ENCODE measurements at regions not wholly inside any gene's neighbourhood (a gene's known extent, or its start where the extent isn't known, plus 50 kb on each side); places are given as distances from the start of the nearest gene placed in this dataset.

DNA sequence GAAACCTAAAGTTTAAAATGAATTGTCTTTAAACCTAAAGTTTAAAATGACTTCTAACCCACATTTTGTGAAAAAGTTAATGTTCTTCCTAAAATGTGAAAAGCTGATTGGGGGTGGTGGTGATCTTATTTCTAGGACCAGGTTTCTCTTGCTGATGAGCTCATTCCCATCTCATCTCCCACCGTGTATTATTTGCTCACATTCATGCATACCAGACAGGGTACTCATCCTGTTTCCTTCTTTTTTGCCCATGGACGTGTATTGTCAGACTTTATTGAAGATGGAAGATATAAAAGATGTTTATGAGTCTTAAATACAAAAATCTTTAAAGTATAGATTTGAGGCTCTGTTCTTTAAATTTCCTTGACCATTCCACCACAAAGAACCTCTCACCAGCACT lies 70.1 kb upstream of the MPHOSPH6 start:
- intact Hi-C loops (cut with micrococcal nuclease), result no loop called here
- no peak overlapping the region for H2AFZ ChIP-seq (ENCODE audit: insufficient read depth, low read depth, low read length, poor library complexity, severe bottlenecking)
- H4K20me1 ChIP-seq (ENCODE audit: insufficient read depth, low read length), result no peaks in the 10 kb centered on the region
- no CpG with 5 or more reads among the region's 2 CpGs for WGBS (ENCODE audit: insufficient coverage)
- peaks cover 4 to 13% (median 13%) of the 10 kb centered on the region in 3 donors for H3K27me3 Mint-ChIP-seq (ENCODE audit: low read depth in 3 of 3)
- no peak for DNase-seq
- H3K9ac ChIP-seq (ENCODE audit: insufficient read depth, low read length, poor library complexity, severe bottlenecking), result no peak overlapping the region
- peaks cover 11 to 21% (median 18%) of the 10 kb centered on the region in 7 donors for H3K9me3 Mint-ChIP-seq
- H3K9me3 ChIP-seq (replicated peaks in 1 of 2; ENCODE audit: control insufficient read depth in 1 of 2, insufficient read depth in 1 of 2, low read length in 2 of 2), result peaks cover 13 to 15% of the 10 kb centered on the region in 2 donors
- no peak overlapping the region for H3K4me3 Mint-ChIP-seq
- peaks cover 2 to 6% of the 10 kb centered on the region in 2 donors for H3K27me3 ChIP-seq (ENCODE audit: control insufficient read depth in 2 of 2, insufficient read depth in 2 of 2, low read length in 2 of 2)
- H3K36me3 Mint-ChIP-seq, result no peaks in the 10 kb centered on the region
- H3K4me1 Mint-ChIP-seq, result peaks cover 8% of the 10 kb centered on the region
- H3K4me1 ChIP-seq (ENCODE audit: control insufficient read depth in 1 of 2, insufficient read depth in 2 of 2, low read length in 2 of 2), result peaks cover 0 to 5% of the 10 kb centered on the region in 2 donors
- peak overlapping the region in 1 of 7 donors; percentile 5 for H3K27ac Mint-ChIP-seq
- H3K79me2 ChIP-seq (ENCODE audit: insufficient read depth, low read length), result no peaks in the 10 kb centered on the region
- TF ChIP-seq, protein P1, sequence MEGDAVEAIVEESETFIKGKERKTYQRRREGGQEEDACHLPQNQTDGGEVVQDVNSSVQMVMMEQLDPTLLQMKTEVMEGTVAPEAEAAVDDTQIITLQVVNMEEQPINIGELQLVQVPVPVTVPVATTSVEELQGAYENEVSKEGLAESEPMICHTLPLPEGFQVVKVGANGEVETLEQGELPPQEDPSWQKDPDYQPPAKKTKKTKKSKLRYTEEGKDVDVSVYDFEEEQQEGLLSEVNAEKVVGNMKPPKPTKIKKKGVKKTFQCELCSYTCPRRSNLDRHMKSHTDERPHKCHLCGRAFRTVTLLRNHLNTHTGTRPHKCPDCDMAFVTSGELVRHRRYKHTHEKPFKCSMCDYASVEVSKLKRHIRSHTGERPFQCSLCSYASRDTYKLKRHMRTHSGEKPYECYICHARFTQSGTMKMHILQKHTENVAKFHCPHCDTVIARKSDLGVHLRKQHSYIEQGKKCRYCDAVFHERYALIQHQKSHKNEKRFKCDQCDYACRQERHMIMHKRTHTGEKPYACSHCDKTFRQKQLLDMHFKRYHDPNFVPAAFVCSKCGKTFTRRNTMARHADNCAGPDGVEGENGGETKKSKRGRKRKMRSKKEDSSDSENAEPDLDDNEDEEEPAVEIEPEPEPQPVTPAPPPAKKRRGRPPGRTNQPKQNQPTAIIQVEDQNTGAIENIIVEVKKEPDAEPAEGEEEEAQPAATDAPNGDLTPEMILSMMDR (IDR thresholded peaks at IDR 0.05), result no peak
- no peaks in the 10 kb centered on the region for H3K36me3 ChIP-seq (replicated peaks in 1 of 2; ENCODE audit: control insufficient read depth in 1 of 2, insufficient read depth in 2 of 2, low read length in 2 of 2)
- no peak overlapping the region for H3K4me3 ChIP-seq (replicated peaks in 1 of 3; ENCODE audit: low read depth in 2 of 3, low read length in 3 of 3)
- no peak overlapping the region for H3K4me2 ChIP-seq (replicated peaks; ENCODE audit: extremely low read depth, low read length, poor library complexity, severe bottlenecking)
- no peak overlapping the region for H3K27ac ChIP-seq (ENCODE audit: low read depth in 1 of 2, low read length in 2 of 2)

DNA sequence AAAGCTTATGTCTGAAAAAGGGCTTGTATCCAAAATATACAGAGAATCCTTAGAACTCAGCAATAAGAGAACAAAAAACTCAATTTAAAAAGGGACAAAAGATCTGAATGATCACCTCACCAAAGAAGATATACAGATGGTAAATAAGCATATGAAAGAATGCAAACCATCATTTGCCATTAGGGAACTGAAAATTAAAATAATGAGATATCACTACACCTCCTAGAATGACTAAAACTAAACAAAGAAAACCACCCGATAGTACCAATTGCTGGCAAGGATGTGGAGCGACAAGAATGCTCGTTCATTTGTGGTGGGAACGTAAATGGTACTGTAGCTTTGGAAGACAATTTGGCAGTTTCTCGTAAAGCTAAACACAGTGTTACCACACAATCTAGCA lies 66.9 kb upstream of the MPHOSPH6 start:
- Mint-ChIP-seq H3K4me1 (peaks cover 8% of the 10 kb centered on the region), H3K27me3 (ENCODE audit: low read depth in 3 of 3) (peaks cover 4 to 13% (median 11%) of the 10 kb centered on the region in 3 donors), H3K4me3 (no peak overlapping the region), H3K9me3 (peaks cover 0 to 4% (median 1%) of the 10 kb centered on the region in 7 donors), H3K36me3 (no peaks in the 10 kb centered on the region), H3K27ac (no peak overlapping the region)
- Histone ChIP-seq H3K27ac (ENCODE audit: low read depth in 1 of 2, low read length in 2 of 2) (no peak overlapping the region), H3K4me2 (replicated peaks; ENCODE audit: extremely low read depth, low read length, poor library complexity, severe bottlenecking) (no peak overlapping the region), H3K36me3 (replicated peaks in 1 of 2; ENCODE audit: control insufficient read depth in 1 of 2, insufficient read depth in 2 of 2, low read length in 2 of 2) (no peaks in the 10 kb centered on the region), H3K4me1 (ENCODE audit: control insufficient read depth in 1 of 2, insufficient read depth in 2 of 2, low read length in 2 of 2) (peaks cover 0 to 5% of the 10 kb centered on the region in 2 donors), H3K27me3 (ENCODE audit: control insufficient read depth in 2 of 2, insufficient read depth in 2 of 2, low read length in 2 of 2) (peaks cover 2 to 6% of the 10 kb centered on the region in 2 donors), H3K9me3 (replicated peaks in 1 of 2; ENCODE audit: control insufficient read depth in 1 of 2, insufficient read depth in 1 of 2, low read length in 2 of 2) (peaks cover 0 to 1% of the 10 kb centered on the region in 2 donors), H4K20me1 (ENCODE audit: insufficient read depth, low read length) (no peaks in the 10 kb centered on the region), H2AFZ (ENCODE audit: insufficient read depth, low read depth, low read length, poor library complexity, severe bottlenecking) (no peak overlapping the region), H3K4me3 (replicated peaks in 1 of 3; ENCODE audit: low read depth in 2 of 3, low read length in 3 of 3) (no peak overlapping the region), H3K79me2 (ENCODE audit: insufficient read depth, low read length) (no peaks in the 10 kb centered on the region), H3K9ac (ENCODE audit: insufficient read depth, low read length, poor library complexity, severe bottlenecking) (no peak overlapping the region)
- no CpG with 5 or more reads among the region's 5 CpGs for WGBS (ENCODE audit: insufficient coverage)
- DNase-seq, result no peak
- TF ChIP-seq, protein P1 (IDR thresholded peaks at IDR 0.05), result no peak
- intact Hi-C loops (cut with micrococcal nuclease), result loop anchor here in 1 of 2 donors (10.0 kb wide), 1 partner anchor 302 kb away; no protein-coding TSS in a partner anchor

Data from CD14-positive monocyte (primary cell).